Mucosa of stomach (tissue), 1 donor: ENCODE measurements at regions not wholly inside any gene's neighbourhood (a gene's known extent, or its start where the extent isn't known, plus 50 kb on each side); places are given as distances from the start of the nearest gene placed in this dataset.
"Not testable (repeated sequence)": the region's sequence is repeated elsewhere in the genome, so short reads cannot be mapped to it uniquely, and the experiment has no call there.

ENCODE experiments used
- H3K27me3 ChIP-seq: one replicate; pipeline ENCODE4 v1.7.0; 2013; ENCODE audit warnings: mild to moderate bottlenecking, low read length; ENCODE audit not compliant: control insufficient read depth, insufficient read depth
- H3K36me3 ChIP-seq: one replicate; pipeline ENCODE4 v1.7.0; 2013; ENCODE audit warnings: low read length; ENCODE audit not compliant: control insufficient read depth, insufficient read depth
- H3K4me1 ChIP-seq: one replicate; pipeline ENCODE4 v1.7.0; 2013; ENCODE audit warnings: mild to moderate bottlenecking, low read length; ENCODE audit not compliant: control insufficient read depth, insufficient read depth
- H3K4me3 ChIP-seq: one replicate; pipeline ENCODE4 v1.7.0; 2013; ENCODE audit warnings: low read length
- H3K9ac ChIP-seq: one replicate; pipeline ENCODE4 v1.7.0; 2013; ENCODE audit warnings: mild to moderate bottlenecking, low read length, moderate library complexity
- H3K9me3 ChIP-seq: one replicate; pipeline ENCODE4 v1.7.0; 2013; ENCODE audit warnings: mild to moderate bottlenecking, low read length, moderate library complexity; ENCODE audit not compliant: control insufficient read depth
- donor health status: Pancreatic carcinoma.

GRCh38 chr3:194254040-194254439 is 97.1 kb downstream of the CPN2 start:
- Histone ChIP-seq H3K4me3 (no peak overlapping the region), H3K27me3 (peaks cover 5% of the 10 kb centered on the region), H3K9ac (no peak overlapping the region), H3K9me3 (no peaks in the 10 kb centered on the region), H3K4me1 (peaks cover 22% of the 10 kb centered on the region), H3K36me3 (no peaks in the 10 kb centered on the region)

GRCh38 chr3:194255252-194256039 is 95.7 kb downstream of the CPN2 start:
- Histone ChIP-seq H3K9ac (peak overlapping the region; percentile 61), H3K36me3 (no peaks in the 10 kb centered on the region), H3K4me1 (peaks cover 15% of the 10 kb centered on the region), H3K4me3 (peak overlapping the region; percentile 33), H3K27me3 (peaks cover 5% of the 10 kb centered on the region), H3K9me3 (no peaks in the 10 kb centered on the region)

- Histone ChIP-seq H3K27me3 (peaks cover under 1% of the 10 kb centered on the region), H3K4me1 (peaks cover 10% of the 10 kb centered on the region), H3K9ac (no peak overlapping the region), H3K36me3 (no peaks in the 10 kb centered on the region), H3K9me3 (no peaks in the 10 kb centered on the region), H3K4me3 (no peak overlapping the region)
Observed at GRCh38 chr3:194256040-194256945, 94.8 kb downstream of the CPN2 start.

GRCh38 chr3:194257151-194257621 is 93.9 kb downstream of the CPN2 start:
- Histone ChIP-seq H3K4me3 (no peak overlapping the region), H3K4me1 (peaks cover 10% of the 10 kb centered on the region), H3K27me3 (no peaks in the 10 kb centered on the region), H3K9me3 (no peaks in the 10 kb centered on the region), H3K9ac (no peak overlapping the region), H3K36me3 (no peaks in the 10 kb centered on the region)

GRCh38 chr3:194257916-194258668 is 93.0 kb downstream of the CPN2 start:
- Histone ChIP-seq H3K9ac (no peak overlapping the region), H3K9me3 (no peaks in the 10 kb centered on the region), H3K36me3 (no peaks in the 10 kb centered on the region), H3K4me1 (peaks cover 10% of the 10 kb centered on the region), H3K4me3 (no peak overlapping the region), H3K27me3 (no peaks in the 10 kb centered on the region)

- Histone ChIP-seq H3K36me3 (no peaks in the 10 kb centered on the region), H3K9ac (no peak overlapping the region), H3K4me1 (peaks cover 10% of the 10 kb centered on the region), H3K27me3 (no peaks in the 10 kb centered on the region), H3K9me3 (no peaks in the 10 kb centered on the region), H3K4me3 (no peak overlapping the region)
Observed at GRCh38 chr3:194259982-194260766, 91.0 kb downstream of the CPN2 start.

GRCh38 chr3:194261581-194262063 is 89.5 kb downstream of the CPN2 start:
- Histone ChIP-seq H3K9me3 (no peaks in the 10 kb centered on the region), H3K4me3 (no peak overlapping the region), H3K27me3 (no peaks in the 10 kb centered on the region), H3K4me1 (peaks cover 14% of the 10 kb centered on the region), H3K36me3 (no peaks in the 10 kb centered on the region), H3K9ac (no peak overlapping the region)

- no peak overlapping the region for H3K4me3 ChIP-seq
- no peaks in the 10 kb centered on the region for H3K9me3 ChIP-seq
- no peaks in the 10 kb centered on the region for H3K36me3 ChIP-seq
- peaks cover 14% of the 10 kb centered on the region for H3K4me1 ChIP-seq
- no peak overlapping the region for H3K9ac ChIP-seq
- no peaks in the 10 kb centered on the region for H3K27me3 ChIP-seq
Observed at GRCh38 chr3:194262176-194262924, 88.8 kb downstream of the CPN2 start.

GRCh38 chr3:194262925-194263305 is 88.2 kb downstream of the CPN2 start:
- H3K9me3 ChIP-seq = no peaks in the 10 kb centered on the region

GRCh38 chr3:194264631-194265504 is 86.3 kb downstream of the CPN2 start:
- not testable (repeated sequence) for H3K36me3 ChIP-seq, H3K27me3 ChIP-seq, H3K4me3 ChIP-seq, H3K9me3 ChIP-seq, H3K9ac ChIP-seq
- peaks cover 21% of the 10 kb centered on the region for H3K4me1 ChIP-seq

More at GRCh38 chr3:194262925-194263305, 88.2 kb downstream of the CPN2 start:
- Histone ChIP-seq H3K36me3 (no peaks in the 10 kb centered on the region), H3K4me3 (no peak overlapping the region), H3K27me3 (no peaks in the 10 kb centered on the region), H3K4me1 (peaks cover 14% of the 10 kb centered on the region), H3K9ac (no peak overlapping the region)
